Hepatic stellate cell (primary cell): ENCODE measurements at regions not wholly inside any gene's neighbourhood (a gene's known extent, or its start where the extent isn't known, plus 50 kb on each side); places are given as distances from the start of the nearest gene placed in this dataset.
A peak's percentile ranks its signal among the peaks of the same experiment; 100 is the strongest.
"Not testable (repeated sequence)": the region's sequence is repeated elsewhere in the genome, so short reads cannot be mapped to it uniquely, and the experiment has no call there.

Experiments used
- DNase-seq: peaks from one replicate; pipeline ENCODE4 v3.0.0; 2011; ENCODE audit warnings: low spot score

- no peak for DNase-seq
Observed at GRCh38 chr4:26242451-26242850, 78.4 kb upstream of the RBPJ start.

- not testable (repeated sequence) for DNase-seq
Observed at GRCh38 chr4:26244138-26244537, 76.7 kb upstream of the RBPJ start.

GRCh38 chr4:26248647-26249046, 72.2 kb upstream of the RBPJ start:
- peak; percentile 37 for DNase-seq

GRCh38 chr4:26252349-26253025, 68.3 kb upstream of the RBPJ start:
- DNase-seq = no peak

- DNase-seq = no peak
Observed at GRCh38 chr4:26253968-26254367, 66.8 kb upstream of the RBPJ start.

- peak; percentile 34 for DNase-seq
Observed at GRCh38 chr4:26255989-26256388, 64.8 kb upstream of the RBPJ start.

GRCh38 chr4:26257444-26257843, 63.4 kb upstream of the RBPJ start:
- DNase-seq = not testable (repeated sequence)

GRCh38 chr4:26257850-26258249, 63.0 kb upstream of the RBPJ start:
- DNase-seq = no peak

GRCh38 chr4:26260571-26260970, 60.2 kb upstream of the RBPJ start:
- DNase-seq = no peak

GRCh38 chr4:26261405-26261804, 59.4 kb upstream of the RBPJ start:
- no peak for DNase-seq

- DNase-seq = no peak
Observed at GRCh38 chr4:26263165-26263564, 57.6 kb upstream of the RBPJ start.

GRCh38 chr4:26264109-26264508, 56.7 kb upstream of the RBPJ start:
- DNase-seq = no peak

GRCh38 chr4:26267087-26267486, 53.7 kb upstream of the RBPJ start:
- peak; percentile 50 for DNase-seq

- no peak for DNase-seq
Observed at GRCh38 chr4:26268246-26268645, 52.6 kb upstream of the RBPJ start.

GRCh38 chr4:26269038-26269437, 51.8 kb upstream of the RBPJ start:
- no peak for DNase-seq
